ENCODE measurements at regions not wholly inside any gene's neighbourhood (a gene's known extent, or its start where the extent isn't known, plus 50 kb on each side); places are given as distances from the start of the nearest gene placed in this dataset.
"Not testable (repeated sequence)": the region's sequence is repeated elsewhere in the genome, so short reads cannot be mapped to it uniquely, and the experiment has no call there.

- DNase-seq (ENCODE audit: low read depth): no peak
Measured at GRCh38 chr6:165794179-165794601, 131.1 kb upstream of the PDE10A start.

- no peak for DNase-seq (ENCODE audit: low read depth)
Measured at GRCh38 chr6:165793287-165793825, 130.3 kb upstream of the PDE10A start.

GRCh38 chr6:165791876-165792437 lies 128.9 kb upstream of the PDE10A start:
- DNase-seq (ENCODE audit: low read depth): no peak

- DNase-seq (ENCODE audit: low read depth): no peak
Measured at GRCh38 chr6:165791306-165791705, 128.3 kb upstream of the PDE10A start.

GRCh38 chr6:165782812-165783211 lies 119.8 kb upstream of the PDE10A start:
- DNase-seq (ENCODE audit: low read depth): no peak

- no peak for DNase-seq (ENCODE audit: low read depth)
Measured at GRCh38 chr6:165782134-165782533, 119.1 kb upstream of the PDE10A start.

GRCh38 chr6:165777680-165778079 lies 114.6 kb upstream of the PDE10A start:
- no peak for DNase-seq (ENCODE audit: low read depth)

- DNase-seq (ENCODE audit: low read depth): no peak
Measured at GRCh38 chr6:165776691-165777090, 113.7 kb upstream of the PDE10A start.

GRCh38 chr6:165775721-165776120 lies 112.7 kb upstream of the PDE10A start:
- DNase-seq (ENCODE audit: low read depth): no peak

GRCh38 chr6:165774903-165775601 lies 112.0 kb upstream of the PDE10A start:
- peak; percentile 82 for DNase-seq (ENCODE audit: low read depth)

GRCh38 chr6:165770397-165771082 lies 107.5 kb upstream of the PDE10A start:
- DNase-seq (ENCODE audit: low read depth): no peak

- DNase-seq (ENCODE audit: low read depth): no peak
Measured at GRCh38 chr6:165769884-165770283, 106.8 kb upstream of the PDE10A start.

- DNase-seq (ENCODE audit: low read depth): no peak
Measured at GRCh38 chr6:165769401-165769800, 106.4 kb upstream of the PDE10A start.

GRCh38 chr6:165768961-165769360 lies 105.9 kb upstream of the PDE10A start:
- no peak for DNase-seq (ENCODE audit: low read depth)

- peak; percentile 32 for DNase-seq (ENCODE audit: low read depth)
Measured at GRCh38 chr6:165767228-165767627, 104.2 kb upstream of the PDE10A start.

GRCh38 chr6:165766457-165766856 lies 103.4 kb upstream of the PDE10A start:
- peak; percentile 59 for DNase-seq (ENCODE audit: low read depth)

- DNase-seq (ENCODE audit: low read depth): no peak
Measured at GRCh38 chr6:165766026-165766425, 103.0 kb upstream of the PDE10A start.

GRCh38 chr6:165765256-165765655 lies 102.2 kb upstream of the PDE10A start:
- not testable (repeated sequence) for DNase-seq (ENCODE audit: low read depth)

- no peak for DNase-seq (ENCODE audit: low read depth)
Measured at GRCh38 chr6:165762876-165763275, 99.8 kb upstream of the PDE10A start.

- DNase-seq (ENCODE audit: low read depth): no peak
Measured at GRCh38 chr6:165762125-165762524, 99.1 kb upstream of the PDE10A start.

- no peak for DNase-seq (ENCODE audit: low read depth)
Measured at GRCh38 chr6:165760803-165761185, 97.8 kb upstream of the PDE10A start.

- DNase-seq (ENCODE audit: low read depth): no peak
Measured at GRCh38 chr6:165760126-165760802, 97.2 kb upstream of the PDE10A start.
